HCT116 (cell line): ENCODE measurements at regions not wholly inside any gene's neighbourhood (a gene's known extent, or its start where the extent isn't known, plus 50 kb on each side); places are given as distances from the start of the nearest gene placed in this dataset.

Experiments used
- ATAC-seq: fragments of 200-7000 bp; cut with Tn5 transposase; 2 replicates; pipeline ENCODE4 v1.9.1; 2020; ENCODE audit warnings: mild to moderate bottlenecking, moderate library complexity
- BruUV-seq: library from RNA; stranded (reverse); fragments of 400-500 nt; replicated peaks from 2 replicates; lab custom pipeline; 2021; lab: Mats Ljungman, UMichigan
- CTCF ChIA-PET: fragments of 300-600 bp; sonication (Branson Sonifier 250); formaldehyde crosslinking; loops from one replicate; lab custom pipeline; 2021; ENCODE audit warnings: antibody characterized with exemption; lab: Charles Lee
- POLR2A ChIA-PET: fragments of 300-600, 350-600 bp; sonication (Branson Sonifier 250); formaldehyde crosslinking; loops from one replicate; lab custom pipeline; 2021; ENCODE audit warnings: antibody characterized with exemption; lab: Charles Lee
- RAD21 ChIA-PET, 2 experiments: fragments of 300-600 bp; sonication (Branson Sonifier 250); formaldehyde crosslinking; loops; one replicate each; lab custom pipeline; 2023; ENCODE audit warnings: low total read pairs in 2 of 2; ENCODE audit not compliant: uncharacterized antibody in 2 of 2, unreplicated experiment in 2 of 2, low non-redundant PET in 1 of 2; lab: Charles Lee
- DNase-seq: peaks from one replicate; pipeline ENCODE4 v3.0.0-alpha.2; 2010; ENCODE audit warnings: low read depth, low spot score
- H2AFZ ChIP-seq: fragments of 200-600 bp; shearing (Covaris generic), sonication (generic); 2 replicates; pipeline ENCODE4 v1.6.1; 2017; ENCODE audit warnings: low read depth, mixed run types, mixed read lengths, antibody characterized with exemption, low read length; ENCODE audit not compliant: poor library complexity, severe bottlenecking
- H3K27ac ChIP-seq: 2 replicates; pipeline ENCODE4 v1.5.1; 2012; ENCODE audit warnings: low read depth, low read length
- H3K27me3 ChIP-seq: fragments of 200-600 bp; sonication (generic); 2 replicates; pipeline ENCODE4 v1.6.1; 2016; ENCODE audit warnings: mixed run types, low read length, mixed read lengths; ENCODE audit not compliant: insufficient read depth
- H3K36me3 ChIP-seq, 2 experiments: fragments of 200-500 bp in 1 of 2; fragments of 200-600 bp in 1 of 2; sonication (Bioruptor generic) in 1 of 2; sonication (generic) in 1 of 2; 2 replicates each; pipeline versions ENCODE4 v1.5.1 to v1.6.1; 2014 to 2016; ENCODE audit warnings: low read length in 2 of 2, inconsistent platforms in 1 of 2, mixed read lengths in 1 of 2, mixed run types in 1 of 2; ENCODE audit not compliant: insufficient read depth in 2 of 2, control insufficient read depth in 1 of 2
- H3K4me1 ChIP-seq, 2 experiments: fragments of 200-600 bp in 1 of 2; sonication (generic) in 1 of 2; 2 replicates each; pipeline versions ENCODE4 v1.5.1 to v1.6.1; 2012 to 2017; ENCODE audit warnings: low read length in 2 of 2, inconsistent platforms in 1 of 2, mild to moderate bottlenecking in 1 of 2, mixed read lengths in 1 of 2, mixed run types in 1 of 2, moderate library complexity in 1 of 2; ENCODE audit not compliant: insufficient read depth in 2 of 2, control insufficient read depth in 1 of 2
- H3K4me2 ChIP-seq: fragments of 200-600 bp; sonication (generic); 2 replicates; pipeline ENCODE4 v1.6.1; 2017; ENCODE audit warnings: mixed run types, low read length, mixed read lengths
- H3K4me3 ChIP-seq, 2 experiments: fragments of 200-600 bp in 1 of 2; sonication (generic) in 1 of 2; replicated peaks in 1 of 2; 2 replicates each; pipeline ENCODE4 v1.5.1; 2011 to 2016; ENCODE audit warnings: low read length in 2 of 2, control low read depth in 1 of 2, low read depth in 1 of 2, mild to moderate bottlenecking in 1 of 2, mixed read lengths in 1 of 2, mixed run types in 1 of 2
- H3K79me2 ChIP-seq: fragments of 200-600 bp; sonication (generic); 2 replicates; pipeline ENCODE4 v1.6.1; 2017; ENCODE audit warnings: mild to moderate bottlenecking, mixed run types, low read length, moderate library complexity, mixed read lengths; ENCODE audit not compliant: insufficient read depth
- H3K9ac ChIP-seq: fragments of 200-600 bp; sonication (generic); 2 replicates; pipeline ENCODE4 v1.6.1; 2016; ENCODE audit warnings: low read length, mixed read lengths
- H3K9me2 ChIP-seq: fragments of 200-600 bp; sonication (generic), shearing (Covaris generic); 2 replicates; pipeline ENCODE4 v1.6.1; 2017; ENCODE audit warnings: mixed run types, mild to moderate bottlenecking, moderate library complexity; ENCODE audit not compliant: insufficient read depth
- H3K9me3 ChIP-seq, 2 experiments: fragments of 200-500 bp in 1 of 2; fragments of 200-600 bp in 1 of 2; sonication (Bioruptor generic) in 1 of 2; sonication (generic) in 1 of 2; 2 replicates each; pipeline ENCODE4 v1.6.1; 2014 to 2017; ENCODE audit warnings: low read length in 2 of 2, mixed read lengths in 2 of 2, inconsistent platforms in 1 of 2, low read depth in 1 of 2, mild to moderate bottlenecking in 1 of 2, mixed run types in 1 of 2, moderate library complexity in 1 of 2; ENCODE audit not compliant: control insufficient read depth in 1 of 2, insufficient read depth in 1 of 2
- H4K20me1 ChIP-seq: fragments of 200-600 bp; sonication (generic), shearing (Covaris generic); 2 replicates; pipeline ENCODE4 v1.6.1; 2017; ENCODE audit warnings: mixed run types, mild to moderate bottlenecking, moderate library complexity; ENCODE audit not compliant: insufficient read depth
- ELF1 ChIP-seq: IDR thresholded peaks from 2 replicates; pipeline ENCODE4 v1.6.1; 2012; ENCODE audit warnings: low read depth, borderline replicate concordance
- EZH2 ChIP-seq: fragments of 200-600 bp; sonication (generic); IDR thresholded peaks from 2 replicates; pipeline ENCODE4 v1.6.1; 2017; ENCODE audit warnings: antibody characterized with exemption, mixed run types
- EZH2phosphoT487 ChIP-seq: fragments of 200-600 bp; IDR thresholded peaks from 2 replicates; pipeline ENCODE4 v1.6.1; 2018; ENCODE audit warnings: antibody characterized with exemption, borderline replicate concordance
- JUND ChIP-seq: IDR thresholded peaks from 2 replicates; pipeline ENCODE4 v1.6.1; 2012
- RAD21 ChIP-seq: IDR thresholded peaks from 2 replicates; pipeline ENCODE4 v1.6.1; 2012; ENCODE audit warnings: low read depth, mild to moderate bottlenecking
- SRF ChIP-seq: IDR thresholded peaks from 2 replicates; pipeline ENCODE4 v1.6.1; 2012; ENCODE audit warnings: low read depth
- TCF7L2 ChIP-seq: IDR thresholded peaks from 2 replicates; pipeline ENCODE4 v1.7.0; 2011; ENCODE audit warnings: borderline replicate concordance, inconsistent platforms; ENCODE audit not compliant: insufficient read depth, insufficient read length; ENCODE audit errors: extremely low read depth
- YY1 ChIP-seq: IDR thresholded peaks from 2 replicates; pipeline ENCODE4 v1.6.1; 2011; ENCODE audit warnings: low read length, low read depth, moderate library complexity, mild to moderate bottlenecking; ENCODE audit not compliant: insufficient replicate concordance; ENCODE audit errors: extremely low read depth
- ZFX ChIP-seq: fragments of 450-650 bp; IDR thresholded peaks from 2 replicates; pipeline ENCODE4 v1.6.1; 2017
- ZNF274 ChIP-seq: fragments of 200-500 bp; sonication (Bioruptor generic); IDR thresholded peaks from 2 replicates; pipeline ENCODE4 v1.6.1; 2014; ENCODE audit warnings: mild to moderate bottlenecking, low read depth, low read length, inconsistent platforms
- intact Hi-C: fragments of 100-400 bp; cut with micrococcal nuclease; formaldehyde crosslinking; loops from 2 replicates; pipeline ENCODE4 v1.10.0; 2022
- TF ChIP-seq, protein P1 (sequence below), 3 experiments: fragments of 200-600 bp in 1 of 3; sonication (generic) in 1 of 3; IDR thresholded peaks in 2 of 3; conservative IDR thresholded peaks in 1 of 3; 2 replicates each; pipeline ENCODE4 v1.5.1; 2012 to 2017; ENCODE audit warnings: low read depth in 2 of 3, low read length in 2 of 3, antibody characterized with exemption in 1 of 3, borderline replicate concordance in 1 of 3, control low read depth in 1 of 3, mild to moderate bottlenecking in 1 of 3, mixed read lengths in 1 of 3, mixed run types in 1 of 3, moderate library complexity in 1 of 3; ENCODE audit not compliant: insufficient read depth in 1 of 3
- TF ChIP-seq, protein P2 (sequence below): IDR thresholded peaks from 2 replicates; pipeline ENCODE4 v1.6.1; 2012; ENCODE audit warnings: low read depth
- TF ChIP-seq, protein P3 (sequence below): IDR thresholded peaks from 2 replicates; pipeline ENCODE4 v1.6.1; 2012
- TF ChIP-seq, protein P4 (sequence below): IDR thresholded peaks from 2 replicates; pipeline ENCODE4 v1.6.1; 2012

DNA sequence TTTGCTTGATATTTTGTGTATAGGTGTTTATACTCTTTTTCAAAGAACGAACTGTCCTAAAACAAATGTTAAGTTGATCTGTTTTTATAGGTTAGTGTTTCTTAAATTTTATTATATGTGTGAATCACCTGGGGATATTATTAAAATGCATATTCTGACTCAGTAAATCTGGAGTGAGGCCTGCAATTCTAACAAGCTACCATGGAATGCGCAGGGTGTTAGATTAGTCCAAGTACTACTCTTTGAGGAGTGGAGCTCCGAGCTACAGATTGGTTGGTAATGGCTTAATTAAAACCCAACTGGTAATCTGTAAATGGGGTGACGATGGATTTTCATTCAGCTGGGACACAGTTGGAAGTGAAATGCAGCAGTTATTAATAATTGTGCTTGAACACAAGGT lies 214.1 kb upstream of the UFM1 start:
- Histone ChIP-seq H3K9ac (no peak overlapping the region), H3K27ac (no peak overlapping the region), H2AFZ (no peak overlapping the region), H3K36me3 (no peaks in the 10 kb centered on the region), H4K20me1 (no peaks in the 10 kb centered on the region), H3K4me1 (no peaks in the 10 kb centered on the region), H3K9me2 (no peaks in the 10 kb centered on the region), H3K4me3 (no peak overlapping the region), H3K9me3 (0 out of 4 replicates have a peak, but pooled peaks cover 5 to 8% of the 10 kb centered on the region in 2 experiments), H3K27me3 (no peaks in the 10 kb centered on the region), H3K79me2 (no peaks in the 10 kb centered on the region), H3K4me2 (no peak overlapping the region)
- no TSS peak for BruUV-seq
- intact Hi-C loops, result no loop called here
- RAD21 ChIA-PET, result no interaction called here
- TF ChIP-seq ELF1 (no peak), ZNF274 (no peak), EZH2 (no peak), ZFX (no peak), EZH2phosphoT487 (no peak), YY1 (no peak), JUND (no peak), TCF7L2 (no peak), SRF (no peak), RAD21 (no peak)
- TF ChIP-seq, protein P1, sequence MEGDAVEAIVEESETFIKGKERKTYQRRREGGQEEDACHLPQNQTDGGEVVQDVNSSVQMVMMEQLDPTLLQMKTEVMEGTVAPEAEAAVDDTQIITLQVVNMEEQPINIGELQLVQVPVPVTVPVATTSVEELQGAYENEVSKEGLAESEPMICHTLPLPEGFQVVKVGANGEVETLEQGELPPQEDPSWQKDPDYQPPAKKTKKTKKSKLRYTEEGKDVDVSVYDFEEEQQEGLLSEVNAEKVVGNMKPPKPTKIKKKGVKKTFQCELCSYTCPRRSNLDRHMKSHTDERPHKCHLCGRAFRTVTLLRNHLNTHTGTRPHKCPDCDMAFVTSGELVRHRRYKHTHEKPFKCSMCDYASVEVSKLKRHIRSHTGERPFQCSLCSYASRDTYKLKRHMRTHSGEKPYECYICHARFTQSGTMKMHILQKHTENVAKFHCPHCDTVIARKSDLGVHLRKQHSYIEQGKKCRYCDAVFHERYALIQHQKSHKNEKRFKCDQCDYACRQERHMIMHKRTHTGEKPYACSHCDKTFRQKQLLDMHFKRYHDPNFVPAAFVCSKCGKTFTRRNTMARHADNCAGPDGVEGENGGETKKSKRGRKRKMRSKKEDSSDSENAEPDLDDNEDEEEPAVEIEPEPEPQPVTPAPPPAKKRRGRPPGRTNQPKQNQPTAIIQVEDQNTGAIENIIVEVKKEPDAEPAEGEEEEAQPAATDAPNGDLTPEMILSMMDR (IDR thresholded peaks at IDR 0.05 in 2 of 3, conservative IDR thresholded peaks at IDR 0.05 in 1 of 3; ENCODE audit: borderline replicate concordance in 1 of 3, insufficient read depth in 1 of 3, low read depth in 2 of 3, low read length in 2 of 3), result no peak
- TF ChIP-seq, protein P2, sequence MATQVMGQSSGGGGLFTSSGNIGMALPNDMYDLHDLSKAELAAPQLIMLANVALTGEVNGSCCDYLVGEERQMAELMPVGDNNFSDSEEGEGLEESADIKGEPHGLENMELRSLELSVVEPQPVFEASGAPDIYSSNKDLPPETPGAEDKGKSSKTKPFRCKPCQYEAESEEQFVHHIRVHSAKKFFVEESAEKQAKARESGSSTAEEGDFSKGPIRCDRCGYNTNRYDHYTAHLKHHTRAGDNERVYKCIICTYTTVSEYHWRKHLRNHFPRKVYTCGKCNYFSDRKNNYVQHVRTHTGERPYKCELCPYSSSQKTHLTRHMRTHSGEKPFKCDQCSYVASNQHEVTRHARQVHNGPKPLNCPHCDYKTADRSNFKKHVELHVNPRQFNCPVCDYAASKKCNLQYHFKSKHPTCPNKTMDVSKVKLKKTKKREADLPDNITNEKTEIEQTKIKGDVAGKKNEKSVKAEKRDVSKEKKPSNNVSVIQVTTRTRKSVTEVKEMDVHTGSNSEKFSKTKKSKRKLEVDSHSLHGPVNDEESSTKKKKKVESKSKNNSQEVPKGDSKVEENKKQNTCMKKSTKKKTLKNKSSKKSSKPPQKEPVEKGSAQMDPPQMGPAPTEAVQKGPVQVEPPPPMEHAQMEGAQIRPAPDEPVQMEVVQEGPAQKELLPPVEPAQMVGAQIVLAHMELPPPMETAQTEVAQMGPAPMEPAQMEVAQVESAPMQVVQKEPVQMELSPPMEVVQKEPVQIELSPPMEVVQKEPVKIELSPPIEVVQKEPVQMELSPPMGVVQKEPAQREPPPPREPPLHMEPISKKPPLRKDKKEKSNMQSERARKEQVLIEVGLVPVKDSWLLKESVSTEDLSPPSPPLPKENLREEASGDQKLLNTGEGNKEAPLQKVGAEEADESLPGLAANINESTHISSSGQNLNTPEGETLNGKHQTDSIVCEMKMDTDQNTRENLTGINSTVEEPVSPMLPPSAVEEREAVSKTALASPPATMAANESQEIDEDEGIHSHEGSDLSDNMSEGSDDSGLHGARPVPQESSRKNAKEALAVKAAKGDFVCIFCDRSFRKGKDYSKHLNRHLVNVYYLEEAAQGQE, result no peak
- TF ChIP-seq, protein P3, sequence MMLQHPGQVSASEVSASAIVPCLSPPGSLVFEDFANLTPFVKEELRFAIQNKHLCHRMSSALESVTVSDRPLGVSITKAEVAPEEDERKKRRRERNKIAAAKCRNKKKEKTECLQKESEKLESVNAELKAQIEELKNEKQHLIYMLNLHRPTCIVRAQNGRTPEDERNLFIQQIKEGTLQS, result no peak
- TF ChIP-seq, protein P4, sequence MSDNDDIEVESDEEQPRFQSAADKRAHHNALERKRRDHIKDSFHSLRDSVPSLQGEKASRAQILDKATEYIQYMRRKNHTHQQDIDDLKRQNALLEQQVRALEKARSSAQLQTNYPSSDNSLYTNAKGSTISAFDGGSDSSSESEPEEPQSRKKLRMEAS, result no peak
- POLR2A ChIA-PET, result no interaction called here
- ATAC-seq, result no peak
- CTCF ChIA-PET, result no interaction called here
- DNase-seq, result no peak
